ENCODE measurements at regions not wholly inside any gene's neighbourhood (a gene's known extent, or its start where the extent isn't known, plus 50 kb on each side); places are given as distances from the start of the nearest gene placed in this dataset.
"Not testable (repeated sequence)": the region's sequence is repeated elsewhere in the genome, so short reads cannot be mapped to it uniquely, and the experiment has no call there.

- Histone ChIP-seq H3K9me3 (no peaks in the 10 kb centered on the region), H3K27ac (no peak overlapping the region), H3K4me1 (no peaks in the 10 kb centered on the region), H3K4me3 (no peak overlapping the region), H3K4me2 (no peak overlapping the region)
- ChIA-PET POLR2A (no interaction called here), CTCF (no interaction called here)
- TF ChIP-seq USF2 (IDR thresholded peaks at IDR 0.05) (no peak), NFE2L2 (conservative IDR thresholded peaks at IDR 0.05; ENCODE audit: low read length) (no peak), TFCP2L1 (CRISPR knock-in tag; IDR thresholded peaks at IDR 0.05) (no peak), HOXA7 (CRISPR knock-in tag; IDR thresholded peaks at IDR 0.05) (no peak), NPAS2 (CRISPR knock-in tag; IDR thresholded peaks at IDR 0.05; ENCODE audit: borderline replicate concordance) (no peak), RAD21 (conservative IDR thresholded peaks at IDR 0.05 in 1 of 2, IDR thresholded peaks at IDR 0.05 in 1 of 2) (no peak), ATOH8 (CRISPR knock-in tag; IDR thresholded peaks at IDR 0.05; ENCODE audit: low read depth) (no peak), BCL3 (IDR thresholded peaks at IDR 0.05) (no peak), HES2 (IDR thresholded peaks at IDR 0.05) (no peak), REST (IDR thresholded peaks at IDR 0.05) (no peak), PHF8 (IDR thresholded peaks at IDR 0.05; ENCODE audit: borderline replicate concordance, low read depth) (no peak), HOXB5 (CRISPR knock-in tag; IDR thresholded peaks at IDR 0.05) (no peak), HDAC2 (IDR thresholded peaks at IDR 0.05) (no peak), JUNB (IDR thresholded peaks at IDR 0.05) (no peak), ELK1 (IDR thresholded peaks at IDR 0.05; ENCODE audit: low read depth, low read length) (no peak), KDM1A (IDR thresholded peaks at IDR 0.05; ENCODE audit: low read depth) (no peak), MAX (IDR thresholded peaks at IDR 0.05) (no peak), CHD2 (IDR thresholded peaks at IDR 0.05; ENCODE audit: low read length, partially characterized antibody) (no peak), FOSB (CRISPR knock-in tag; IDR thresholded peaks at IDR 0.05) (no peak), GATA3 (IDR thresholded peaks at IDR 0.05; ENCODE audit: borderline replicate concordance) (no peak)
- WGBS (ENCODE audit: missing lambda C conversion rate), result 69% methylated on average over 2 of the region's 2 CpGs
- DNase-seq (ENCODE audit: low read depth in 1 of 2, low spot score in 1 of 2) (no peak), FAIRE-seq (no peak), ATAC-seq (no peak)
Observed at GRCh38 chr13:86608701-86609100, 809.5 kb upstream of the SLITRK6 start.

- Histone ChIP-seq H3K9me3 (no peaks in the 10 kb centered on the region), H3K4me3 (no peak overlapping the region), H3K27ac (no peak overlapping the region), H3K4me1 (no peaks in the 10 kb centered on the region), H3K4me2 (no peak overlapping the region)
- ChIA-PET POLR2A (no interaction called here), CTCF (no interaction called here)
- FAIRE-seq (no peak), DNase-seq (ENCODE audit: low read depth in 1 of 2, low spot score in 1 of 2) (no peak), ATAC-seq (no peak)
- WGBS (ENCODE audit: missing lambda C conversion rate), result 31% methylated on average over 3 of the region's 3 CpGs
- no peak for TF ChIP-seq CBX8 (IDR thresholded peaks at IDR 0.05)
Observed at GRCh38 chr13:86633346-86633745, 834.1 kb upstream of the SLITRK6 start.

- POLR2A ChIA-PET; H3K27ac ChIP-seq; H3K4me2 ChIP-seq; FAIRE-seq; ATAC-seq; H3K4me3 ChIP-seq; H3K9me3 ChIP-seq; CTCF ChIA-PET; DNase-seq (ENCODE audit: low read depth in 1 of 2, low spot score in 1 of 2); H3K4me1 ChIP-seq: not testable (repeated sequence)
- 67% methylated on average over 1 of the region's 5 CpGs for WGBS (ENCODE audit: missing lambda C conversion rate)
Observed at GRCh38 chr13:86651171-86651570, 852.0 kb upstream of the SLITRK6 start.
